ENCODE measurements at regions not wholly inside any gene's neighbourhood (a gene's known extent, or its start where the extent isn't known, plus 50 kb on each side); places are given as distances from the start of the nearest gene placed in this dataset.

- H3K4ac ChIP-seq (ENCODE audit: low read depth, low read length), result no peak overlapping the region
- no peaks in the 10 kb centered on the region for H3K27me3 ChIP-seq (ENCODE audit: insufficient read depth, low read length, poor library complexity)
- H3K79me1 ChIP-seq (ENCODE audit: low read length), result no peaks in the 10 kb centered on the region
- no peaks in the 10 kb centered on the region for H3K4me1 ChIP-seq (ENCODE audit: control insufficient read depth, low read depth, low read length)
- H3K18ac ChIP-seq (ENCODE audit: low read length), result no peak overlapping the region
- H2AK5ac ChIP-seq (ENCODE audit: low read length), result no peak overlapping the region
- no peak overlapping the region for H3K27ac ChIP-seq (ENCODE audit: low read depth, low read length)
- H4K8ac ChIP-seq (ENCODE audit: low read depth, low read length), result no peak overlapping the region
- no peak overlapping the region for H3K23ac ChIP-seq (ENCODE audit: low read length)
- H3K9ac ChIP-seq (ENCODE audit: low read length), result no peak overlapping the region
- no peak overlapping the region for H3K4me2 ChIP-seq (ENCODE audit: low read length)
- no peak overlapping the region for H3K4me3 ChIP-seq (ENCODE audit: low read length)
- H3K36me3 ChIP-seq (ENCODE audit: control insufficient read depth, insufficient read depth, low read length), result no peaks in the 10 kb centered on the region
- no peak overlapping the region for H4K5ac ChIP-seq (ENCODE audit: low read length)
- no peaks in the 10 kb centered on the region for H3K79me2 ChIP-seq (ENCODE audit: control insufficient read depth, insufficient read depth, low read length)
- WGBS (ENCODE audit: extremely low coverage, insufficient coverage, low lambda C conversion rate), result no CpG with 5 or more reads among the region's 2 CpGs
- no peak overlapping the region for H2BK5ac ChIP-seq (ENCODE audit: low read length)
- H2BK15ac ChIP-seq (replicated peaks; ENCODE audit: low read depth), result peak overlapping the region; percentile 85
- no peak overlapping the region for H2BK120ac ChIP-seq (ENCODE audit: low read depth, low read length)
- no peak overlapping the region for H3K56ac ChIP-seq (ENCODE audit: low read length)
- DNase-seq, result no peak
Observed at GRCh38 chr3:18224426-18224825, 200.7 kb downstream of the SATB1 start.

DNA sequence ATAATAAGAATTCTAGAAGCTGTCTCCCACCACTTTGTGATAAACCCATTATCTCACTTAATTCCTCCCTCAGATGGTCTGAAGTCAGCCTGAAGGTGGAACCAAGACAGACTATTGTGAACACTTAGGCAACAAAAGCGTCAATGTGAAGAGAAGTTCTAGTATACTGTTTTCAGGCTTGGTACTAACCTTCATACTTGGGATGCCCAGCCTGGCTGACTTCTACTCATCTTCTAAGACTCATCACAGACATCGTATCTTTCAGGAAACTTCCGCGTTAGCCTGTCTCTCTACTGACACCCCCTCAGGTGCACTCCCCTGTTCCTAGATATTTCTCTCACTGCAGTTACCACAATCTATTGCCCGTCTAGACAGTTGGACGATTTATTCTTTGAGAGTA, 201.2 kb downstream of the SATB1 start:
- Histone ChIP-seq H3K79me1 (ENCODE audit: low read length) (no peaks in the 10 kb centered on the region), H2AK5ac (ENCODE audit: low read length) (no peak overlapping the region), H3K27ac (ENCODE audit: low read depth, low read length) (no peak overlapping the region), H2BK5ac (ENCODE audit: low read length) (no peak overlapping the region), H3K27me3 (ENCODE audit: insufficient read depth, low read length, poor library complexity) (no peaks in the 10 kb centered on the region), H3K79me2 (ENCODE audit: control insufficient read depth, insufficient read depth, low read length) (no peaks in the 10 kb centered on the region), H2BK15ac (replicated peaks; ENCODE audit: low read depth) (no peak overlapping the region), H3K4ac (ENCODE audit: low read depth, low read length) (no peak overlapping the region), H3K18ac (ENCODE audit: low read length) (no peak overlapping the region), H3K9ac (ENCODE audit: low read length) (no peak overlapping the region), H3K56ac (ENCODE audit: low read length) (no peak overlapping the region), H3K4me2 (ENCODE audit: low read length) (no peak overlapping the region), H4K8ac (ENCODE audit: low read depth, low read length) (no peak overlapping the region), H3K36me3 (ENCODE audit: control insufficient read depth, insufficient read depth, low read length) (no peaks in the 10 kb centered on the region), H4K5ac (ENCODE audit: low read length) (no peak overlapping the region), H3K4me3 (ENCODE audit: low read length) (no peak overlapping the region), H3K23ac (ENCODE audit: low read length) (no peak overlapping the region), H3K4me1 (ENCODE audit: control insufficient read depth, low read depth, low read length) (no peaks in the 10 kb centered on the region), H2BK120ac (ENCODE audit: low read depth, low read length) (no peak overlapping the region)
- WGBS (ENCODE audit: extremely low coverage, insufficient coverage, low lambda C conversion rate), result no CpG with 5 or more reads among the region's 6 CpGs
- no peak for DNase-seq

DNA sequence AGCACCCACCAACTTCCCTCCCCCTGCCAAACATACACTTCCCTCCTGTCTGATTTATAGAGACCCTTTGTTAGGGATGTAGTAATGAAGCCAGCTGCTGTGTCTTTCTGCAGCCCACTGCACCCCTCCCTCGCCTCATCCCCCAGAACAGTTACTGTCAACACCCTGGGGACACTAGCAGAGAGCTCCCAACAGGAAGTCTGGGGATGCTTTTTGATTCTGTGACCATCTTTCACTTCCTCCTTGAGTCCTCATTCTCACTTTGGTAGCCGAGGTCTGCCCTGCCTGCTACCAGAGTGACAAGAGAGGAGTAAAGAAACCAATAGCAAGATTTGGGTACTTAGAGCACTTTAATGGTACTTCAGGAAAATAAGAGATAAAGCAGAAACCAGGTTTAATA, 201.6 kb downstream of the SATB1 start:
- H3K4ac ChIP-seq (ENCODE audit: low read depth, low read length), result no peak overlapping the region
- no peak for DNase-seq
- no peaks in the 10 kb centered on the region for H3K36me3 ChIP-seq (ENCODE audit: control insufficient read depth, insufficient read depth, low read length)
- no peak overlapping the region for H2BK5ac ChIP-seq (ENCODE audit: low read length)
- no peak overlapping the region for H3K9ac ChIP-seq (ENCODE audit: low read length)
- no peaks in the 10 kb centered on the region for H3K27me3 ChIP-seq (ENCODE audit: insufficient read depth, low read length, poor library complexity)
- H3K4me1 ChIP-seq (ENCODE audit: control insufficient read depth, low read depth, low read length), result no peaks in the 10 kb centered on the region
- H4K8ac ChIP-seq (ENCODE audit: low read depth, low read length), result no peak overlapping the region
- no peak overlapping the region for H2AK5ac ChIP-seq (ENCODE audit: low read length)
- H3K79me2 ChIP-seq (ENCODE audit: control insufficient read depth, insufficient read depth, low read length), result no peaks in the 10 kb centered on the region
- no peak overlapping the region for H3K23ac ChIP-seq (ENCODE audit: low read length)
- no peaks in the 10 kb centered on the region for H3K79me1 ChIP-seq (ENCODE audit: low read length)
- H4K5ac ChIP-seq (ENCODE audit: low read length), result no peak overlapping the region
- no CpG with 5 or more reads among the region's 2 CpGs for WGBS (ENCODE audit: extremely low coverage, insufficient coverage, low lambda C conversion rate)
- H3K4me2 ChIP-seq (ENCODE audit: low read length), result no peak overlapping the region
- no peak overlapping the region for H3K4me3 ChIP-seq (ENCODE audit: low read length)
- no peak overlapping the region for H2BK15ac ChIP-seq (replicated peaks; ENCODE audit: low read depth)
- H3K27ac ChIP-seq (ENCODE audit: low read depth, low read length), result no peak overlapping the region
- no peak overlapping the region for H3K18ac ChIP-seq (ENCODE audit: low read length)
- H3K56ac ChIP-seq (ENCODE audit: low read length), result no peak overlapping the region
- H2BK120ac ChIP-seq (ENCODE audit: low read depth, low read length), result no peak overlapping the region

- Histone ChIP-seq H3K4me2 (ENCODE audit: low read length) (no peak overlapping the region), H3K36me3 (ENCODE audit: control insufficient read depth, insufficient read depth, low read length) (no peaks in the 10 kb centered on the region), H4K5ac (ENCODE audit: low read length) (no peak overlapping the region), H3K4me3 (ENCODE audit: low read length) (no peak overlapping the region), H4K8ac (ENCODE audit: low read depth, low read length) (no peak overlapping the region), H2BK5ac (ENCODE audit: low read length) (no peak overlapping the region), H3K56ac (ENCODE audit: low read length) (no peak overlapping the region), H2BK15ac (replicated peaks; ENCODE audit: low read depth) (no peak overlapping the region), H3K4me1 (ENCODE audit: control insufficient read depth, low read depth, low read length) (no peaks in the 10 kb centered on the region), H3K23ac (ENCODE audit: low read length) (no peak overlapping the region), H3K9ac (ENCODE audit: low read length) (no peak overlapping the region), H3K79me1 (ENCODE audit: low read length) (no peaks in the 10 kb centered on the region), H2AK5ac (ENCODE audit: low read length) (no peak overlapping the region), H3K4ac (ENCODE audit: low read depth, low read length) (no peak overlapping the region), H3K79me2 (ENCODE audit: control insufficient read depth, insufficient read depth, low read length) (no peaks in the 10 kb centered on the region), H3K27me3 (ENCODE audit: insufficient read depth, low read length, poor library complexity) (no peaks in the 10 kb centered on the region), H3K18ac (ENCODE audit: low read length) (no peak overlapping the region), H3K27ac (ENCODE audit: low read depth, low read length) (peak overlapping the region; percentile 5), H2BK120ac (ENCODE audit: low read depth, low read length) (no peak overlapping the region)
- DNase-seq, result peak; percentile 41
- no CpG with 5 or more reads among the region's 4 CpGs for WGBS (ENCODE audit: extremely low coverage, insufficient coverage, low lambda C conversion rate)
Observed at GRCh38 chr3:18222686-18223085, 202.5 kb downstream of the SATB1 start.

DNA sequence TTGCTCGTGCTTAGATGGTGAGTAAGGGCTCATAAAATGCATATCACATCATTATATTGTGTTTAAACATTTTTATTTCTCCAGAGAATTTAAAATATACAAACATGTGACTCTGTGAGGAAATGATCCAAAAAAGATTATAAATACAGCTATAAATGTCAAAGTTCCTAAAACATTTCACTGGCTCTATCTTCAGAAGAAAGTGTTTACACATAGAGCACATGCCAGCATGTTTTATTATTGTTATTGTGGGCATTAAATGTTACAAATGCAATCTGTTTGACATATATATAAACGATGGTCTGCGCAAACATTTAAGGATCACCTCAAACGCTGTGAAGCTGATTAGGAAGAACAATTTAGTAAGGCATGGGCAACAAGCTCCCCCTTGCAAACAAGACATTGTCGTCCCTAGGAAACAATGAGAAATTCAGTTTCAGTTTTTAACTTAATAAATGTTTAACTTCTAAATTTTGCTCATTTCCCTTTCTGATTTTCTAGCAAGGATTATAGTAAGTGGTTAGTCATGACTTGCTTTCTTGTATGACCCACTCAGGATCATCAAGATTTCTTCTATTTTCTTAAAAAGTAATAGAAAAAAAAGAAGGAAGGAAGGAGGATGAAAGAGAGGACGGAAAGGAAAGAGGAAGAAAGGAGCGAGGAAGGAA, 207.5 kb downstream of the SATB1 start:
- Histone ChIP-seq H2BK15ac (replicated peaks; ENCODE audit: low read depth) (no peak overlapping the region), H3K23ac (ENCODE audit: low read length) (no peak overlapping the region), H3K79me2 (ENCODE audit: control insufficient read depth, insufficient read depth, low read length) (no peaks in the 10 kb centered on the region), H3K4me2 (ENCODE audit: low read length) (no peak overlapping the region), H4K5ac (ENCODE audit: low read length) (no peak overlapping the region), H4K8ac (ENCODE audit: low read depth, low read length) (no peak overlapping the region), H3K4me3 (ENCODE audit: low read length) (no peak overlapping the region), H3K79me1 (ENCODE audit: low read length) (no peaks in the 10 kb centered on the region), H3K36me3 (ENCODE audit: control insufficient read depth, insufficient read depth, low read length) (no peaks in the 10 kb centered on the region), H3K9ac (ENCODE audit: low read length) (no peak overlapping the region), H3K27ac (ENCODE audit: low read depth, low read length) (no peak overlapping the region), H3K4me1 (ENCODE audit: control insufficient read depth, low read depth, low read length) (no peaks in the 10 kb centered on the region), H2AK5ac (ENCODE audit: low read length) (no peak overlapping the region), H3K56ac (ENCODE audit: low read length) (no peak overlapping the region), H3K27me3 (ENCODE audit: insufficient read depth, low read length, poor library complexity) (no peaks in the 10 kb centered on the region), H3K18ac (ENCODE audit: low read length) (no peak overlapping the region), H2BK120ac (ENCODE audit: low read depth, low read length) (no peak overlapping the region), H2BK5ac (ENCODE audit: low read length) (no peak overlapping the region), H3K4ac (ENCODE audit: low read depth, low read length) (no peak overlapping the region)
- 100% methylated on average over 2 of the region's 7 CpGs for WGBS (ENCODE audit: extremely low coverage, insufficient coverage, low lambda C conversion rate)
- DNase-seq, result no peak

GRCh38 chr3:18216996-18217395, 208.1 kb downstream of the SATB1 start:
- Histone ChIP-seq H4K5ac (ENCODE audit: low read length) (no peak overlapping the region), H2BK15ac (replicated peaks; ENCODE audit: low read depth) (no peak overlapping the region), H2BK5ac (ENCODE audit: low read length) (no peak overlapping the region), H3K56ac (ENCODE audit: low read length) (no peak overlapping the region), H3K79me2 (ENCODE audit: control insufficient read depth, insufficient read depth, low read length) (no peaks in the 10 kb centered on the region), H3K27ac (ENCODE audit: low read depth, low read length) (no peak overlapping the region), H3K9ac (ENCODE audit: low read length) (no peak overlapping the region), H3K36me3 (ENCODE audit: control insufficient read depth, insufficient read depth, low read length) (no peaks in the 10 kb centered on the region), H3K4me1 (ENCODE audit: control insufficient read depth, low read depth, low read length) (no peaks in the 10 kb centered on the region), H3K79me1 (ENCODE audit: low read length) (no peaks in the 10 kb centered on the region), H3K27me3 (ENCODE audit: insufficient read depth, low read length, poor library complexity) (no peaks in the 10 kb centered on the region), H3K18ac (ENCODE audit: low read length) (no peak overlapping the region), H3K23ac (ENCODE audit: low read length) (no peak overlapping the region), H3K4ac (ENCODE audit: low read depth, low read length) (no peak overlapping the region), H4K8ac (ENCODE audit: low read depth, low read length) (no peak overlapping the region), H2AK5ac (ENCODE audit: low read length) (no peak overlapping the region), H2BK120ac (ENCODE audit: low read depth, low read length) (no peak overlapping the region), H3K4me2 (ENCODE audit: low read length) (no peak overlapping the region), H3K4me3 (ENCODE audit: low read length) (no peak overlapping the region)
- no CpG with 5 or more reads among the region's 3 CpGs for WGBS (ENCODE audit: extremely low coverage, insufficient coverage, low lambda C conversion rate)
- DNase-seq, result no peak
